Tibial artery (tissue), 4 donors: ENCODE measurements at regions not wholly inside any gene's neighbourhood (a gene's known extent, or its start where the extent isn't known, plus 50 kb on each side); places are given as distances from the start of the nearest gene placed in this dataset.

Source experiments
- DNase-seq, 2 donors: peaks; one replicate each; pipeline ENCODE4 v3.0.0-alpha.2; 2019
- H3K27ac ChIP-seq, 2 donors: fragments of 200-600 bp; sonication (generic) in 1 of 2; 1 replicate in 1 of 2; 2 replicates in 1 of 2; pipeline ENCODE4 v1.5.1; 2018 to 2019; ENCODE audit warnings: mild to moderate bottlenecking in 1 of 2
- H3K27me3 ChIP-seq, 2 donors: fragments of 200-600 bp; sonication (generic) in 1 of 2; one replicate each; pipeline versions ENCODE4 v1.5.1 to v1.6.0; 2016 to 2019
- H3K36me3 ChIP-seq, 3 donors: fragments of 200-600 bp; sonication (generic) in 2 of 3; one replicate each; pipeline ENCODE4 v1.5.1; 2016 to 2019; ENCODE audit warnings: mild to moderate bottlenecking in 2 of 3
- H3K4me1 ChIP-seq, 4 donors: fragments of 200-600 bp; sonication (generic) in 2 of 4; 1 replicate in 3 of 4; 2 replicates in 1 of 4; pipeline ENCODE4 v1.5.1; 2016 to 2019
- H3K4me3 ChIP-seq, 2 donors: fragments of 200-600 bp; sonication (generic) in 1 of 2; 1 replicate in 1 of 2; 2 replicates in 1 of 2; pipeline ENCODE4 v1.5.1; 2018 to 2019; ENCODE audit warnings: mild to moderate bottlenecking in 2 of 2
- H3K9me3 ChIP-seq, 3 donors: fragments of 200-600 bp; sonication (generic) in 1 of 3; one replicate each; pipeline ENCODE4 v1.5.1; 2016 to 2019
- intact Hi-C: fragments of 100-400 bp; cut with DNase I; formaldehyde crosslinking; loops from one replicate; pipeline ENCODE4 v1.15.0; 2023; ENCODE audit warnings: low total_unique reads
- TF ChIP-seq, protein P1 (sequence below), 2 experiments: fragments of 200-600 bp in 1 of 2; fragments of 450-650 bp in 1 of 2; IDR thresholded peaks; one replicate each; pipeline ENCODE4 v1.5.1; 2017 to 2019; ENCODE audit warnings: antibody characterized with exemption in 2 of 2, mild to moderate bottlenecking in 1 of 2, moderate library complexity in 1 of 2

DNA sequence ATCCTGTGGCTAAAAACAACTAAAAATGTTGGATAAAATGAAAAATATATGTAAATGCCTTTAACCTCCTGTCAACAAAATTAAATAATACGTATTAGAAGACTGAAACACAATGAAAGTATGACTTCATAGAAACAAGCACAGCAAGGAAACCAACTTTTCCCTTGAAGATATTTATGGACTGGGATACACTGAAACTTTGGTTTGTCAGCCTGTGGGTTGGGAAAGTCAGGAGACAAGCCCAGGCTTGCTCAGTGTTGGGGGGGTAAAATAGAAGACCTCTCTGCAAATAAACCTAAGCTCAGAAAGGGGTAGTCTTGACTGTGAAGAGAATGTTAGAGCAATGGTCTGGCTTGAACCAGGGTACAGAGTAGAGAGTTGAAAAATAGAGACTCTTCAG is 454.5 kb downstream of the FBXO15 start:
- no peak overlapping the region for H3K4me3 ChIP-seq
- H3K27me3 ChIP-seq: no peaks in the 10 kb centered on the region
- TF ChIP-seq, protein P1, sequence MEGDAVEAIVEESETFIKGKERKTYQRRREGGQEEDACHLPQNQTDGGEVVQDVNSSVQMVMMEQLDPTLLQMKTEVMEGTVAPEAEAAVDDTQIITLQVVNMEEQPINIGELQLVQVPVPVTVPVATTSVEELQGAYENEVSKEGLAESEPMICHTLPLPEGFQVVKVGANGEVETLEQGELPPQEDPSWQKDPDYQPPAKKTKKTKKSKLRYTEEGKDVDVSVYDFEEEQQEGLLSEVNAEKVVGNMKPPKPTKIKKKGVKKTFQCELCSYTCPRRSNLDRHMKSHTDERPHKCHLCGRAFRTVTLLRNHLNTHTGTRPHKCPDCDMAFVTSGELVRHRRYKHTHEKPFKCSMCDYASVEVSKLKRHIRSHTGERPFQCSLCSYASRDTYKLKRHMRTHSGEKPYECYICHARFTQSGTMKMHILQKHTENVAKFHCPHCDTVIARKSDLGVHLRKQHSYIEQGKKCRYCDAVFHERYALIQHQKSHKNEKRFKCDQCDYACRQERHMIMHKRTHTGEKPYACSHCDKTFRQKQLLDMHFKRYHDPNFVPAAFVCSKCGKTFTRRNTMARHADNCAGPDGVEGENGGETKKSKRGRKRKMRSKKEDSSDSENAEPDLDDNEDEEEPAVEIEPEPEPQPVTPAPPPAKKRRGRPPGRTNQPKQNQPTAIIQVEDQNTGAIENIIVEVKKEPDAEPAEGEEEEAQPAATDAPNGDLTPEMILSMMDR (IDR thresholded peaks at IDR 0.05): no peak
- no peaks in the 10 kb centered on the region for H3K36me3 ChIP-seq
- H3K4me1 ChIP-seq: peaks cover 0 to 11% (median 3%) of the 10 kb centered on the region in 4 donors
- DNase-seq: no peak
- no peak overlapping the region for H3K27ac ChIP-seq
- no peaks in the 10 kb centered on the region for H3K9me3 ChIP-seq
- intact Hi-C loops: no loop called here

DNA sequence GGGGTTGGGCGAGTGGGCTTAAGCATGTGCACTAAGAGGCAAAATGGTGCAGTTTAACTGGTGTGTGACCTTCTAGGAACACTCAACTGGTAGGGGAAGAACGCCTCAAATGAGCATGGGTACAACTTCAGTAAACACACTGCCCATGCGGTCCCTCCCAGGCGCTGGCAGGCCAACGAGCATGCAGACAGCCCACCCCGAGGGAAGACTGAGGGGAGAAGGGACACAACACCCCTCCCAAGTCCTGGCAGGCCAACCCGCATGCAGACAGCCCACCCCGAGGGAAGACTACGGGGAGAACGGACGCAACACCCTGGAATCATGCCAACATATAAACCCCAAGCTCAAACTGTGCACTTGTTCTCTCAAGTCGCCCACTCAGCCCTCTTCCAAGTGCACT is 456.0 kb downstream of the FBXO15 start:
- Histone ChIP-seq H3K4me1 (peaks cover 0 to 7% (median under 1%) of the 10 kb centered on the region in 4 donors), H3K36me3 (no peaks in the 10 kb centered on the region), H3K4me3 (no peak overlapping the region), H3K27me3 (no peaks in the 10 kb centered on the region), H3K9me3 (no peaks in the 10 kb centered on the region), H3K27ac (no peak overlapping the region)
- intact Hi-C loops: no loop called here
- no peak for DNase-seq
- TF ChIP-seq, protein P1 (IDR thresholded peaks at IDR 0.05): no peak

DNA sequence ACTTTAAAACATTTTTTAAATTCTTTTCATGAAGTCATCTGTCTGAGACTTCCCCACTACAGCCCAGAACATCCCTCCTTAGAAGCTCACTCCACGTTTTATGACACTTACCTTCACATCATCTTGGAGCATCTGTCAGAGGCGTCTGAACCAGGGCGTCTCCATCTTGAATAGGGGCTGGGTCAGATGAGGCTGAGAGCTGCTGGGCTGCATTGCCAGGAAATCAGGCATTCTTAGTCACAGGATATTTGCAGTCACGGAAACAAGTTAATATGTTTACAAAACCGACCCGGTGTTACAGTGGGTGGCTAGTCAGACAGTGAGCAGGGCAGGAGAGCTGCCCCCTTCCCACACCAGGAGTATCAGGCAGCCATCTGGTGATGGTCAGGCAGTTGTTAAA is 456.5 kb downstream of the FBXO15 start:
- intact Hi-C loops: no loop called here
- DNase-seq: no peak
- Histone ChIP-seq H3K4me1 (peaks cover 0 to 2% (median 0%) of the 10 kb centered on the region in 4 donors), H3K36me3 (no peaks in the 10 kb centered on the region), H3K27ac (no peak overlapping the region), H3K9me3 (no peaks in the 10 kb centered on the region), H3K4me3 (no peak overlapping the region), H3K27me3 (no peaks in the 10 kb centered on the region)
- TF ChIP-seq, protein P1 (IDR thresholded peaks at IDR 0.05): no peak

DNA sequence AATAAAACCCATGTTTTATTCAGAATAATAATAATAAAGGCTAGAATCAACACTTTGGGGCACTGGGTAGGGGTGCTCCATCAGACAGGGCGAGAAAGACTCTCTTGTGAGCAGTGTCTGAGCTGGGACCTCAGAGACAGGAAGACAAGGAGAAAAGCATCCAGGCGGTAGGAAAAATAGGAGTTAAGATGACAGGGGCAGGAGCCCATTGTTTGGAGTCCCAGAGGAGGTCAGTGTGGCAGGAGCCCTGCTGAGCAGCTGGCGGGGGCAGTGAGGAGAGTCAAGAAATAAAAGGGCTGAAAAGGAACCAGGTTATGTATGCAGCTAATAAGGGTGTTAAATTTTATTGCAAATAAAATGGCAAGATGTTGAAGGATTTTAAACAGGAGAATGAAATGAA is 457.4 kb downstream of the FBXO15 start:
- intact Hi-C loops: no loop called here

DNA sequence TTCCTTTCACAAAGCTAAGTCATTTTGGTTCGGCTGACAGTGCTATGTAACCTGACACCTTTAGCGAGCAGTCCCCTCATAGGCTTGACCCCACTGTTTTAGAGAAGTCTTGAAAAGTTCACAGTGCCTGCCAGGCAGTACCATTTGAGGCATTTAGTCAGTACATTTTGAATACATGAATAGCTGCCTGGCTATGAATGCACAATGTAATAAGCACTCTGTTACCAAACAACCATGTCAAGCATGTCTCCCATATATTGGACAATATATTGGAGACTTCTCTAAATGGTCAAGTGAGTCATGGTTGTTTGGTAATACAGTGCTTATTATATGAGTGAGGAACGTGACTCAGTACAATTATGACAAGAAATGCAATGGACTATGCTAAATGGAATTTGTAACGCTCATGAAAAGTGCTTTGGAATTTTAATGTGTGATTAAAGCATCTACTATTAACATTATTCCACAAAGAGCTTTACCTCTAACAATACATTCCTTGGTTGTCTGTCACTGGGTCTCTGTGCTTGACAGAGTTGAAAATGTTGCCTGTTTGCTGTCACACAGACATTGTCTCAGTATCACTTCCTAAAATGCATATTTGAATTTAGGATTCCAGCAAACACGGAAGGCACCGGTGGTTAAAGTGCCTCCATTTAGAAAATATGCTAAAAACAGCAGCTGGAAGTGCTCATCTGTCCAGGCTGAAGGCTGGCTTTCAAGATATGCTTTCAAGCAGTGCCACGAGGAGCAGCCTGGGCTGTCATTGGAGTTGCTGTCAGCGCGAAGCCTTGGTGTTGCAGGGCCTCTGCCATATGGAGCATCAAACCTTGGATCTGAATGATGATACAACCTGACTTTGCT is 458.6 kb downstream of the FBXO15 start:
- Histone ChIP-seq H3K36me3 (no peaks in the 10 kb centered on the region), H3K4me1 (no peaks in the 10 kb centered on the region), H3K4me3 (no peak overlapping the region), H3K27me3 (no peaks in the 10 kb centered on the region), H3K27ac (no peak overlapping the region), H3K9me3 (no peaks in the 10 kb centered on the region)
- intact Hi-C loops: no loop called here
- DNase-seq: no peak
- TF ChIP-seq, protein P1 (IDR thresholded peaks at IDR 0.05): no peak

More for the DNA sequence above, 457.4 kb downstream of the FBXO15 start:
- no peaks in the 10 kb centered on the region for H3K4me1 ChIP-seq
- no peaks in the 10 kb centered on the region for H3K27me3 ChIP-seq
- H3K36me3 ChIP-seq: no peaks in the 10 kb centered on the region
- no peak overlapping the region for H3K27ac ChIP-seq
- H3K4me3 ChIP-seq: no peak overlapping the region
- DNase-seq: no peak
- TF ChIP-seq, protein P1 (IDR thresholded peaks at IDR 0.05): no peak
- no peaks in the 10 kb centered on the region for H3K9me3 ChIP-seq
